ENCODE measurements at regions not wholly inside any gene's neighbourhood (a gene's known extent, or its start where the extent isn't known, plus 50 kb on each side); places are given as distances from the start of the nearest gene placed in this dataset.

DNA sequence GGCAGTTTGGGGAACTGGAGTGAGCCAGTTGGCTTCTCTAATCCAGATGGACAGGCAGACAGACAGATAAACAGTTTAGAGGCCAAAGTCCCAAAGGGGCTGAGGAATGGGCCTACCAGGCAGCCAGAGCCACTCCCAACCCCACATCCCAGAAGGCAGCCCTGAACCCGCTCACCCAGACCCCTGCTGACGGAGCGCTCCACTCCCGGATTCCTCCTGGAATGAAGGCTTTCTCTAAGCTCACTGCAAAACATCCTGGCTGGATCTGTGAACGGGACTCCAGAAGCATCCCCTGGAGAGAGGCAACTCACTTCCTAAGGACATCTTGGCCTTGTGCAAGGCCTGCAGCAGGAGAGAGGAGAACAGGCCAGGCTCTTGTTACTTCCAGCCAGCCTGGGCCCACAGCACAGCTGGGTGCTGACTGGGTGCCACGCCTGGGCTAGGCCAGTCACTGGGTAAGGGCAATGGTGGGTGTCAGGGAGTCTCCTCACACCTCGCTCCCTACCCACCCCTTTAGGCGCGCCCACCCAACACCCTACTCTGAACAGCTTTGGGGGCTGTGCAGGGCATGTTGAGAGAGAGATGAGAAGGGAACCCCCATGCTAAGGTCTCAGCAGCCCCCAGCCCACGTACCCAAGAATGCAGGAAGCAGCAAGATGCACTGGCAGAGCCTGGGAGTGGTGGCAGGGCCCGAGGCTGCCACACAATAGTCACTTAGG lies 168.6 kb upstream of the ZMIZ1 start:
- TF ChIP-seq TAF1 (IDR thresholded peaks at IDR 0.05; ENCODE audit: borderline replicate concordance, insufficient read depth, low read length) (no peak), POLR2AphosphoS5 (IDR thresholded peaks at IDR 0.05; ENCODE audit: low read depth, low read length) (no peak), SIN3A (IDR thresholded peaks at IDR 0.05; ENCODE audit: borderline replicate concordance, insufficient read depth, low read length) (no peak), FOXP2 (optimal IDR thresholded peaks at IDR 0.05; ENCODE audit: borderline replicate concordance, extremely low read depth, extremely low read length, insufficient read depth) (no peak)
- TF ChIP-seq, protein P1, sequence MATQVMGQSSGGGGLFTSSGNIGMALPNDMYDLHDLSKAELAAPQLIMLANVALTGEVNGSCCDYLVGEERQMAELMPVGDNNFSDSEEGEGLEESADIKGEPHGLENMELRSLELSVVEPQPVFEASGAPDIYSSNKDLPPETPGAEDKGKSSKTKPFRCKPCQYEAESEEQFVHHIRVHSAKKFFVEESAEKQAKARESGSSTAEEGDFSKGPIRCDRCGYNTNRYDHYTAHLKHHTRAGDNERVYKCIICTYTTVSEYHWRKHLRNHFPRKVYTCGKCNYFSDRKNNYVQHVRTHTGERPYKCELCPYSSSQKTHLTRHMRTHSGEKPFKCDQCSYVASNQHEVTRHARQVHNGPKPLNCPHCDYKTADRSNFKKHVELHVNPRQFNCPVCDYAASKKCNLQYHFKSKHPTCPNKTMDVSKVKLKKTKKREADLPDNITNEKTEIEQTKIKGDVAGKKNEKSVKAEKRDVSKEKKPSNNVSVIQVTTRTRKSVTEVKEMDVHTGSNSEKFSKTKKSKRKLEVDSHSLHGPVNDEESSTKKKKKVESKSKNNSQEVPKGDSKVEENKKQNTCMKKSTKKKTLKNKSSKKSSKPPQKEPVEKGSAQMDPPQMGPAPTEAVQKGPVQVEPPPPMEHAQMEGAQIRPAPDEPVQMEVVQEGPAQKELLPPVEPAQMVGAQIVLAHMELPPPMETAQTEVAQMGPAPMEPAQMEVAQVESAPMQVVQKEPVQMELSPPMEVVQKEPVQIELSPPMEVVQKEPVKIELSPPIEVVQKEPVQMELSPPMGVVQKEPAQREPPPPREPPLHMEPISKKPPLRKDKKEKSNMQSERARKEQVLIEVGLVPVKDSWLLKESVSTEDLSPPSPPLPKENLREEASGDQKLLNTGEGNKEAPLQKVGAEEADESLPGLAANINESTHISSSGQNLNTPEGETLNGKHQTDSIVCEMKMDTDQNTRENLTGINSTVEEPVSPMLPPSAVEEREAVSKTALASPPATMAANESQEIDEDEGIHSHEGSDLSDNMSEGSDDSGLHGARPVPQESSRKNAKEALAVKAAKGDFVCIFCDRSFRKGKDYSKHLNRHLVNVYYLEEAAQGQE (IDR thresholded peaks at IDR 0.05; ENCODE audit: insufficient read depth in 1 of 2, low read depth in 2 of 2, low read length in 2 of 2) = no peak
